GM12873 (cell line): ENCODE measurements at regions not wholly inside any gene's neighbourhood (a gene's known extent, or its start where the extent isn't known, plus 50 kb on each side); places are given as distances from the start of the nearest gene placed in this dataset.

ENCODE experiments used
- TF ChIP-seq, protein P1 (sequence below): IDR thresholded peaks from 2 replicates; pipeline ENCODE4 v1.5.1; 2012; ENCODE audit warnings: low read depth, mild to moderate bottlenecking, moderate library complexity, low read length, control low read depth; ENCODE audit not compliant: insufficient read depth; ENCODE audit errors: missing control alignments

DNA sequence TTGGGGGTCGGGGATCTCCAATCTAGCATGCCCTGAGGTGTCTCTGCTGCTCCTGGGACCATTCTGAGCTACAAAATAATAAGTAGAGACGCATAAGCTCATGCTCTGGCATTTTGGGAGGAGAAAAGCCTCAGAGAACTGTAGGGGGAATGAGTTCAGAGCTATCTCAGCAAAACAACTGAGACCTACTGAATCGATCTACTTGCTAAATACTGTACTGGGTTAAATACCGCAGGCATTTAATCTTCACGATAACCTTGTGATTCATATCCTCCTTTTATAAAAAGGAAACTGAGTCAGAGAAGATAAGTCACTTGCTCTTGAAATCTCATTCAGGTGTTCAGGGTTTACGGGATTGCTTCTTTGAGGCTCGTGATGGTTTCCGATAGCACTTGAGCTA, 468.1 kb downstream of the FGF9 start:
- TF ChIP-seq, protein P1, sequence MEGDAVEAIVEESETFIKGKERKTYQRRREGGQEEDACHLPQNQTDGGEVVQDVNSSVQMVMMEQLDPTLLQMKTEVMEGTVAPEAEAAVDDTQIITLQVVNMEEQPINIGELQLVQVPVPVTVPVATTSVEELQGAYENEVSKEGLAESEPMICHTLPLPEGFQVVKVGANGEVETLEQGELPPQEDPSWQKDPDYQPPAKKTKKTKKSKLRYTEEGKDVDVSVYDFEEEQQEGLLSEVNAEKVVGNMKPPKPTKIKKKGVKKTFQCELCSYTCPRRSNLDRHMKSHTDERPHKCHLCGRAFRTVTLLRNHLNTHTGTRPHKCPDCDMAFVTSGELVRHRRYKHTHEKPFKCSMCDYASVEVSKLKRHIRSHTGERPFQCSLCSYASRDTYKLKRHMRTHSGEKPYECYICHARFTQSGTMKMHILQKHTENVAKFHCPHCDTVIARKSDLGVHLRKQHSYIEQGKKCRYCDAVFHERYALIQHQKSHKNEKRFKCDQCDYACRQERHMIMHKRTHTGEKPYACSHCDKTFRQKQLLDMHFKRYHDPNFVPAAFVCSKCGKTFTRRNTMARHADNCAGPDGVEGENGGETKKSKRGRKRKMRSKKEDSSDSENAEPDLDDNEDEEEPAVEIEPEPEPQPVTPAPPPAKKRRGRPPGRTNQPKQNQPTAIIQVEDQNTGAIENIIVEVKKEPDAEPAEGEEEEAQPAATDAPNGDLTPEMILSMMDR, result no peak

DNA sequence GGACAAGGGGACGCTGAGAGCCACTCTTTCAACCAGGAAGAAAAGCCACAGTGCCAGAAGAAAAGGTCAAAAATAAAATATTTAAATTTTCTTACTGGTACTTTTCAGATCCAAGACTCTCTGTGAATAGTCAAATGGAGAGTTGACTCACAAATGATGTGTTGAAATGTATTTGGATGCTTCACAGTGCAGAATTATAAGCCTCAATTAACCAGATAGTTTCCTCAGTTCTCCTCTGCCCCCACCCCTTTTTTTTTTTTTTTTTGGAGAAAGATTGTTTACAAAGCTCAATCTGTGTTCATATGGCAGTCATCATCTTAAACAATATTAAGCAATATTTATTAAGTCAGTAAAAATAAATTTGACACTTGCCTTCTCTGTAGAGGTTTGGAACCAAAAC, 470.8 kb downstream of the FGF9 start:
- TF ChIP-seq, protein P1, result no peak

DNA sequence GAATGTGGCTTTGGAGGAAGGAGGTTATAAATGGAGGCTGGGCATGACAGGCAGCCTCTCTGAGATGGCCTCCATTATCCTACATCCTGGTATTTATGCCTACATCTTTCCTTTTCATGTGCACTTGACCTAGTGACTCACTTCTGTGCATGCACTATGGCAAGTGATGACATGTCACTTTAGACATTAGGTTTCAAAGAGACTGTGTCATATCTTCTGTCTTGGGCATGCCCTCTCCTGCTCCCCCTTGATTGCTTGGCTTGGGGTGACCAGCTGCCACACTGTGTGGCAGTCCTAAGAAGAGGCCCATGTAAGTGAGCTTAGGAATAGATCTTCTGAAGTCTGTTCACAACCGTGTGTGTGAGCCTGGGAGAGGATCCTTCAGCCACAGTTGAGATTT, 472.8 kb downstream of the FGF9 start:
- TF ChIP-seq, protein P1, result no peak

DNA sequence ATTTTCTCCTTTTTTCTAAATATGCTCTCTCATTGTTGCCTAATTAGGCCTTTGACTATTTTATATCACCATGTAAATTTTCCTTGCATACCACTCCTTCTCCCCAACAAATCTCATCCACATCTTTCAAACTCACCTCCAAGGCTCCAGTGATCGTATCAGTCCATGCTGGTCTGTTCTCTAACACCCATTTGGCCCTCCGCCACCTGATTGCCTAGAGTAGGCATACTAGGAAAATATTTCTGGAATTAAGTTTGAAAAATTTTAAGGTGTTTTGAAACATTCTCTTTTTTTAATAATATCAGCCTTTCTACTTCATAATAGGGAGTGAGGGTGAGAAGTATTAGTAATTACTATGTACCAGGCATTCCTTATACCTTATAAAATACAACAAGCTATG, 473.9 kb downstream of the FGF9 start:
- TF ChIP-seq, protein P1, result no peak

DNA sequence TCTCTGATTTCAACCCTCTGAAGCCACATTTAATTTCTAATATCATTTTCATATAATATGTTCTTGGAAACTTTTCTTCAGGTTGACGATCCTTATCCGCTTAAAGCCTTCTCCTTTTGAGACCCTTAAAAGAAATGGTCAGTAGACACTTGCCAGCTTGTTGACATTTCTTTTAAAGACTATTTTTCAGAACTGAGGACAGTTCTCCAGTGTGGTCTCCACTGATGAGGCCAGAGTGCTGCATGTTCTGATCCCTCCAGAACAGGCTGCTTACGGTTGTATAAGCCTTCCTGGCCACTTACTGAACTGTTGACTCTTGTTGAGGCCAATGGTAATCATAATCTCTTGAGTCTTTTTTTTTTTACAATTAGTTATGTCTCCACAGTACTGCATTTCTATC, 477.3 kb downstream of the FGF9 start:
- TF ChIP-seq, protein P1, result no peak

DNA sequence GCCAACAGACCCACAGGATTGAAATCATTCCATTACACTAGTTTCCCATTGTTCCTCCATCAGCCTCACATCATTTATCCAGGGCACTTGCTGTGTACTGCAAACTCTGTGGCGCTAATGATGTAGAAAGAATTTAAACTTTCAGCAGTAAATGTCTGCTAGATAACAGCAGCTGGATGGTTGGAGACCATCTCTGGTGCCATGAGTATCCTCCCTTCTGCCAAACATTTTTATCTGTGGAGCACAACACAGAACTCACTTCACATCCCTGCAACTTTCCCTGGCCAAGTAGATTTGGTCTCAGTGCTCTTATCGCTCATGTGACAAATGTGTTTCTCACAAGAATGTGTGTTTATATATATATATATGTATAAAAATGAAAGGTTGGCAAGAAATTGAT, 481.9 kb downstream of the FGF9 start:
- TF ChIP-seq, protein P1, result no peak

DNA sequence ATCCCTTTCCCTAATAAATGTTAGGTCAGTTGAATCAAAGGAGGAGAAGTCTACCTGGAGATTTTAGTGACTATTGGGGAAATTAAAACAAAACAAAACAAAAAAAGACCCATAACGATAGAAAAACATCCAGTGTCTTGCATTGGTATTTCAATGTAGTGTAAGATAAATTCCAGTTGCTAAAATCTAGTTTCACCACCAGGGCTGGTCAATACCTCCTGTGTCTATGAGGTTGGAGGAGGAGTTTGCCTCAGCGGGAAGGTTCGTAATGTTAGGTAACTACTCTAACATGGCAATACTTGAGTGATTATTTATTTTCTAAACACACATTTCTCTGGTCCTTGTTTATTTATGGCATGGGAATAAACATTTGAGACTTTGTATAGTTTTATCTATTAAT, 483.2 kb downstream of the FGF9 start:
- TF ChIP-seq, protein P1, result no peak

DNA sequence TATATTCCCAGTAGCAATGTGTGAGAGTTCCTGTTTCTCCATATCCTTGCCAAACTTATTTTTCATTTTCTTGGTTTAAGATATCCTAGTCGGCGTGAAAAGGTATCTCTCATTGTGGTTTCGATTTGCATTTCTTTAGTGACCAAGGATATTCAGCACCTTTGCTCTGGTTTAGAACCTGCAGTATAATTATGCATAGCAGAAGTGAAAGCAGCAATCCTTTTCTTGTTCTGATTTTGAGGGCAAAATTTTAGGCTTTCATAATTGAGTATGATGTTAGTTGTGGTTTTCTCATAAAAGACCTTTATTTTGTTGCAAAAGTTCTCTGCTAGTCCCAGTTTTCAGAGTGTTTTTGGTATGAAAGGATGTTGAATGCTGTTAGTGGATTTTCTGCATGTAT, 491.0 kb downstream of the FGF9 start:
- TF ChIP-seq, protein P1, result no peak
